ENCODE measurements at regions not wholly inside any gene's neighbourhood (a gene's known extent, or its start where the extent isn't known, plus 50 kb on each side); places are given as distances from the start of the nearest gene placed in this dataset.

- in situ Hi-C loops (cut with MboI; ENCODE audit: low sequenced_read_pairs): no loop called here
These were observed 239.2 kb downstream of the MSRB3 start for GRCh38 chr12:65517656-65518210.

- in situ Hi-C loops (cut with MboI; ENCODE audit: low sequenced_read_pairs): no loop called here
These were observed 240.3 kb downstream of the MSRB3 start for GRCh38 chr12:65518771-65519170.

- in situ Hi-C loops (cut with MboI; ENCODE audit: low sequenced_read_pairs): no loop called here
These were observed 242.2 kb downstream of the MSRB3 start for GRCh38 chr12:65520658-65521057.

GRCh38 chr12:65522956-65523860 lies 244.7 kb downstream of the MSRB3 start:
- in situ Hi-C loops (cut with MboI; ENCODE audit: low sequenced_read_pairs): no loop called here

GRCh38 chr12:65524666-65525065 lies 246.2 kb downstream of the MSRB3 start:
- in situ Hi-C loops (cut with MboI; ENCODE audit: low sequenced_read_pairs): no loop called here

DNA sequence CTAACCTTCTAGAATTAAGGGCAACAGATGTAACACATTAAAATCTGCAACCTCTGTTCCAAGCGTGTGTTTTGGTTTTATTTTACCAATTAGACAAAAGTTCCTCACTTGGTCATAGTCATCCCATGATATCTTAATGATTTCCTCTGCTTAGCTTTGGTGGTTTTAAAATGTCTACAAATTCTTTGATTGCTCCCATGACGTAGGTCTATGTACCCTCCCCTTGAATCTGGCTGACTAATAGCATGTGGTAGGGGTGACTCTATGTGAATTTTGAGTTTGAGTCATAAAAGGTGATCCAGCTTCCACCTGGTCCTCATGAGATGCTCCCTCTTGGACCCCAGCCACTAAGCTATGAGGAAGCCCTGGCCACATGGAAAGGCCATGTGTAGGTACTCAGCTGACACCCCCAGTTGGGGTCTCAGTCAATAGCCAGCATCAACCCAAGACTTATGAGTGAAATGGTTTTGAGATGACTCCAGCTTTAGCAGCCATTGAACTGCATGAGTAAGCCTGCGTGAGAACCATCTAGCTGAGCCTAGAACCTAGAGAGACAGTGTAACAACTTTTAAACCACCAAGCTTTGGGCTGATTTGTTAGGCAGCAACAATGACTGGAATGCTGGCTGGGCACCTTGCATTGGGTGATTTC lies 247.1 kb downstream of the MSRB3 start:
- in situ Hi-C loops (cut with MboI; ENCODE audit: low sequenced_read_pairs): no loop called here

- in situ Hi-C loops (cut with MboI; ENCODE audit: low sequenced_read_pairs): no loop called here
These were observed 247.8 kb downstream of the MSRB3 start for GRCh38 chr12:65526311-65526710.

GRCh38 chr12:65528127-65528526 lies 249.6 kb downstream of the MSRB3 start:
- in situ Hi-C loops (cut with MboI; ENCODE audit: low sequenced_read_pairs): no loop called here

- in situ Hi-C loops (cut with MboI; ENCODE audit: low sequenced_read_pairs): no loop called here
These were observed 250.6 kb downstream of the MSRB3 start for GRCh38 chr12:65529106-65529505.

DNA sequence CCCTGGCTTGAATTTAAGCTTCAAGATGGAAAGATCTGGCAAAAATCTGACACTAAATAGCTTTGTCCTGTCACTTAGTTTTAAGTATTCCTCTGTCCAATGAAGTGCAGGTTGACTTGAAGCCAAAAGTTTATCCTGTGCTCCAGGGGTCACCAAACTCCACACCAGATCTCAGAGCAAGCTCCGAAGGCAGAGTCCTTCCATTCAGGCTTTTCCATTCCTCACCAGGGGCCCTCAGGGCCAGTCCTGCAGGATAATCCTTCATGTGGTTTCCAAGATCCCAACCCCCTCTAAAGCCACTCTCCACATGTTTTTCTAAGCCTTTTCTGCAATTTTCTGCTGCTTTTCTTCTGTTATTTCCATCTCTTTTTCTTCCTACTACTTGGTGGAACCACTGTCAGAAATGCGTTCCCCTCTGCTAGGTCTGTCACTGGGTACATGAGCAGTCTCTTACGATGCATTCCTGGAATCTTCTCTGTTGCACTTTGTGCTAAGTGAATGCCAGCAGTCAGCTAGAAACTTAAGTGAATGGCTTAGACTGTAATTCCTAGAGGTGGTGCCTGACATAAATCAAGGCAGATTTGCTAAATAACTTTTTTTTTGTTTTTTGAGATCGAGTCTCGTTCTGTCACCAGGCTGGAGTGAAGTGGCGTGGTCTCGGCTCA lies 251.4 kb downstream of the MSRB3 start:
- in situ Hi-C loops (cut with MboI; ENCODE audit: low sequenced_read_pairs): no loop called here

GRCh38 chr12:65532162-65532561 lies 253.7 kb downstream of the MSRB3 start:
- in situ Hi-C loops (cut with MboI; ENCODE audit: low sequenced_read_pairs): no loop called here

DNA sequence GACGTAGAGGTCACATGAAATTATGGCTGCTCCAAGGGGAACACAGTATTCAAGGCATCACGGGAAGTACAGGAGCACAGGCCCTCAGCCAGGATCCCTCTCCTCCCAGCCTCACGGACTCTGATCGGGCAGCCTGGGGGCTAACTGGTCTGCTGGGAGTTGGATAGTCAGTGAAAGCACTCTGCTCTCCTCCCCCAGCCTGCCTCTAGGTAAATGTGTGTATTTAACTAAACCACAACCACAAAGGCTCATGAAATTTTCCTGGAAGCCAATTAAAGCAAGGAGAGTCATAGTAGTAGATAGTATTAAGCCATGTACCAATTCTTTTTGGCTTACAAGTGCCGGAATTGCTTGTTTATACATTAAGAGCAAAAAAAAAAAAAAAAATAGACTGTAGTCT lies 254.3 kb downstream of the MSRB3 start:
- in situ Hi-C loops (cut with MboI; ENCODE audit: low sequenced_read_pairs): no loop called here

- in situ Hi-C loops (cut with MboI; ENCODE audit: low sequenced_read_pairs): no loop called here
These were observed 254.8 kb downstream of the MSRB3 start for GRCh38 chr12:65533177-65533883.

DNA sequence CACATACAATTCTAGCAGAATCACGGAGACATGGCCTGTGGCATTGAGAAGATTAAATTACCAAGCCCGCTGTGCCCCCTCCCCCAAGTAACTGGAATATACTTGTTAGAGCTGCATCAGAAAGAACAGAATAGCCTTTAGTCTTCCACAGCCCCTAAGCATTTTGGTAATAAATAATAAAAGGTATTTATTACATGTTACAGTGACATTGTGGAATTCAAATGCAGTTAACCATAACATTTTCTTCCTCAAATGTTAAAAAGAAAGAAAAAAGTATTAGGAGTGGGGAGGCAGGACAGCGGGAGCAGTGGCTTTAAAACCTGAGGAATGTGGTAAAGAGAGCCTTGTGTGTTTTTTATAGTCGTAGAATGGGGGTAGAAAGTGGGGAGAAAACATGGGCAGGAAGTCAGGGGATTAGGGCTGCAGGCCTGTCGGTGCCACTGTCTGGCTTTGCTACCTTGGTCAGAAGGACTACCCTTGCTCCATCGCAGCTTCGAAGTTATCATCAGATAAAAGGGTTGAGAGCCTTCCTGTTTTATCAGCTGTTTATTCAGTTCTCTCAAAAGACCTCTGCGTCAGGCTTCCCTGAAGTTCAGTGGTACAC lies 255.9 kb downstream of the MSRB3 start:
- in situ Hi-C loops (cut with MboI; ENCODE audit: low sequenced_read_pairs): no loop called here

- in situ Hi-C loops (cut with MboI; ENCODE audit: low sequenced_read_pairs): no loop called here
These were observed 257.5 kb downstream of the MSRB3 start for GRCh38 chr12:65535946-65536345.

DNA sequence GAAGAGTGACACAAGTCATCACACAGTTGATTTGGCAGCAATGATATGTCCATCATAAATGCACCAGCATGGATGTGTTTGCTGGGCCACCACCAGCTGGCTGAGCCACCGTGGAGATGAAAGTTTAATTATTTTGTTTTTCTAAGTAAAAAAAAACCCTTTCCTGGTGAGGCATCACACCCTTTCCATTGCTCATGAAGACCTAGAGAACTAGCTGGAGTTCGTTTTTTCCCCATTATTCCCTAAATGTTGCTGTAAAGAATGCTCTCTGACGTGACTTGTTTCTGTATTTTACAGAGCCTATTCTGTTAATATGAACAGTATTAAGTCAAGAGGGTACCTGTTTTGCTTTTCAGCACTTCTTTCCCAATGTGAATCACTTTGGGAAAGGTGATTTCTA lies 257.9 kb downstream of the MSRB3 start:
- in situ Hi-C loops (cut with MboI; ENCODE audit: low sequenced_read_pairs): no loop called here

GRCh38 chr12:65536876-65537681 lies 258.6 kb downstream of the MSRB3 start:
- in situ Hi-C loops (cut with MboI; ENCODE audit: low sequenced_read_pairs): no loop called here

DNA sequence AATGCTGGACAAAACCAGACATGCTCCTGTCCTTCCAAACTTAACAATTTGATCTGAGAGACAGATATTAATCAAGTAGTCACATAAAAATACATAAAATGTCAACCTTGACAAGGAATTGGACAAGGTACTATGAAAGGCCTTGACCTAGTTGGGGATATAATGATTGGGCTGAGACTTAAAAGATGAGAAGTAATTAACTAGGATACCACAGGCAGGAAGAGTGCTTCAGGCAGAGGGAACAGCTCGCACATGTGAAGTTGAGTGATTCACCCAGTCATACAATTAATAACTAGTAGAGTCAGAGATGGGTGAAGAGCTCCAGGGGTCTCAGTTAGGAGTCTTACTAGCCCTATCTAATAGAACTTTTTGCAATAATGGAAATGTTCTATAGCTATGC lies 259.5 kb downstream of the MSRB3 start:
- in situ Hi-C loops (cut with MboI; ENCODE audit: low sequenced_read_pairs): no loop called here

DNA sequence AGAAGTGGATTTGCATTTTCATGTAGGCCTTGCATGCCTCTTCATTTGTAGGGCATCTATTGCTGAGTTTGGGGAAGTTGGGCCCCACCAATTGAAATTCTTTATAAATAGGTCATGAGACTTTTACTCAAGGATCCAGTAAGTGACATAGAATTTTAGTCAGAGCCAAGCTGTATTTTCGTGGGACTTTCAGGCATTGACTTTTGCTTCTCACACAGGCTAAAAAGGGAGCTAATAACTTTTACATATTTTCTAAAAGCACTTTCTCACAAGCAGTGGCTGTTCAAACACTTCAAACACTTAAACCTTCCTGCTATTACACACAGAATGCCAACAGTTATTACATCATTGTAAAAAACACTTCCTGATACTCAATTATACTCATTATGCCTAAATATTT lies 260.5 kb downstream of the MSRB3 start:
- in situ Hi-C loops (cut with MboI; ENCODE audit: low sequenced_read_pairs): no loop called here

DNA sequence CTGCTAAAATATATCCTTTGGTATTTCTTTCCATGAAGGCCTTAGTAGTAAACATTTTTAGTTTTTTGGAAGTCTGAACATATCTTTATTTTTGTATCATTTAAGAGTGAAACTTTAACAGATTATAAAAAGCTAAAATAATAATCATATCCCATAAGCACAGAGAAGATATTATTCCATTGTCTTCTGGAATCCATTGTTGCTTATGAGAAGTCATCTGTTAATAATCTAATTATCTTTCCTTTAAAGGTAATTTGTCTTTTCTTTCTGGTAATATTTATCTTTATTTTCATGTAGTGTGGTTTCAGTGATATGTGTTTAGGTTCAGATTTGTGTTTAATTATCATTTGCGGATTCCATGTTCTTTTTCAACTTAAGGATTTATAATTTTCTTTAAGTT lies 261.7 kb downstream of the MSRB3 start:
- in situ Hi-C loops (cut with MboI; ENCODE audit: low sequenced_read_pairs): no loop called here
